ENCODE measurements at regions not wholly inside any gene's neighbourhood (a gene's known extent, or its start where the extent isn't known, plus 50 kb on each side); places are given as distances from the start of the nearest gene placed in this dataset.

GRCh38 chr3:181635141-181635540 is 76.6 kb upstream of the SOX2 start:
- no peak overlapping the region for H3K4me3 ChIP-seq (ENCODE audit: low read depth, low read length, poor library complexity, severe bottlenecking)
- no peaks in the 10 kb centered on the region for H3K36me3 ChIP-seq (ENCODE audit: insufficient read depth, low read length, poor library complexity, severe bottlenecking)
- no peaks in the 10 kb centered on the region for H3K4me1 ChIP-seq (ENCODE audit: insufficient read depth, low read length, poor library complexity, severe bottlenecking)
- ChIA-PET POLR2A (ENCODE audit: low non-redundant PET) (no interaction called here), CTCF (no interaction called here)
- no peak for DNase-seq (ENCODE audit: low spot score)
- H3K9me3 ChIP-seq (ENCODE audit: low read depth, low read length, poor library complexity, severe bottlenecking): no peaks in the 10 kb centered on the region
- H3K27ac ChIP-seq (ENCODE audit: low read depth, low read length, poor library complexity, severe bottlenecking): no peak overlapping the region
- no peaks in the 10 kb centered on the region for H3K27me3 ChIP-seq (replicated peaks; ENCODE audit: insufficient read depth, low read depth, low read length, poor library complexity)
- BruUV-seq (replicated peaks): no TSS peak
- TF ChIP-seq CTCF (conservative IDR thresholded peaks at IDR 0.05; ENCODE audit: low read depth, low read length) (no peak), EZH2 (IDR thresholded peaks at IDR 0.05; ENCODE audit: borderline replicate concordance, low read depth, low read length, poor library complexity, severe bottlenecking) (no peak)
- intact Hi-C loops (cut with micrococcal nuclease; ENCODE audit: unreplicated experiment): no loop called here

GRCh38 chr3:181633556-181633955 is 78.2 kb upstream of the SOX2 start:
- Histone ChIP-seq H3K27me3 (replicated peaks; ENCODE audit: insufficient read depth, low read depth, low read length, poor library complexity) (no peaks in the 10 kb centered on the region), H3K4me3 (ENCODE audit: low read depth, low read length, poor library complexity, severe bottlenecking) (no peak overlapping the region), H3K27ac (ENCODE audit: low read depth, low read length, poor library complexity, severe bottlenecking) (no peak overlapping the region), H3K36me3 (ENCODE audit: insufficient read depth, low read length, poor library complexity, severe bottlenecking) (no peaks in the 10 kb centered on the region), H3K9me3 (ENCODE audit: low read depth, low read length, poor library complexity, severe bottlenecking) (no peaks in the 10 kb centered on the region), H3K4me1 (ENCODE audit: insufficient read depth, low read length, poor library complexity, severe bottlenecking) (no peaks in the 10 kb centered on the region)
- no peak for DNase-seq (ENCODE audit: low spot score)
- no peak for TF ChIP-seq CTCF (conservative IDR thresholded peaks at IDR 0.05; ENCODE audit: low read depth, low read length)
- no peak for TF ChIP-seq EZH2 (IDR thresholded peaks at IDR 0.05; ENCODE audit: borderline replicate concordance, low read depth, low read length, poor library complexity, severe bottlenecking)
- ChIA-PET POLR2A (ENCODE audit: low non-redundant PET) (no interaction called here), CTCF (interaction anchor here (0.6 kb wide), 1 partner anchor 68 kb away, joined by 4 read pairs; no protein-coding TSS in a partner anchor)
- intact Hi-C loops (cut with micrococcal nuclease; ENCODE audit: unreplicated experiment): no loop called here
- no TSS peak for BruUV-seq (replicated peaks)

- BruUV-seq (replicated peaks): no TSS peak
- Histone ChIP-seq H3K27ac (ENCODE audit: low read depth, low read length, poor library complexity, severe bottlenecking) (no peak overlapping the region), H3K27me3 (replicated peaks; ENCODE audit: insufficient read depth, low read depth, low read length, poor library complexity) (no peaks in the 10 kb centered on the region), H3K4me3 (ENCODE audit: low read depth, low read length, poor library complexity, severe bottlenecking) (no peak overlapping the region), H3K36me3 (ENCODE audit: insufficient read depth, low read length, poor library complexity, severe bottlenecking) (no peaks in the 10 kb centered on the region), H3K4me1 (ENCODE audit: insufficient read depth, low read length, poor library complexity, severe bottlenecking) (no peaks in the 10 kb centered on the region), H3K9me3 (ENCODE audit: low read depth, low read length, poor library complexity, severe bottlenecking) (no peaks in the 10 kb centered on the region)
- no peak for DNase-seq (ENCODE audit: low spot score)
- intact Hi-C loops (cut with micrococcal nuclease; ENCODE audit: unreplicated experiment): no loop called here
- POLR2A ChIA-PET (ENCODE audit: low non-redundant PET): no interaction called here
- CTCF ChIA-PET: no interaction called here
- no peak for TF ChIP-seq EZH2 (IDR thresholded peaks at IDR 0.05; ENCODE audit: borderline replicate concordance, low read depth, low read length, poor library complexity, severe bottlenecking)
- no peak for TF ChIP-seq CTCF (conservative IDR thresholded peaks at IDR 0.05; ENCODE audit: low read depth, low read length)
Observed at GRCh38 chr3:181631901-181632300, 79.8 kb upstream of the SOX2 start.

Measured in A673 (cell line).